Epithelial cell of prostate (primary cell): ENCODE measurements at regions not wholly inside any gene's neighbourhood (a gene's known extent, or its start where the extent isn't known, plus 50 kb on each side); places are given as distances from the start of the nearest gene placed in this dataset.

ENCODE experiments used
- DNase-seq: peaks from one replicate; pipeline ENCODE4 v3.0.0-alpha.2; 2011; ENCODE audit warnings: low read depth, low spot score
- H3K27ac ChIP-seq: fragments of 450-650 bp; 2 replicates; pipeline ENCODE4 v1.5.1; 2017; ENCODE audit warnings: mild to moderate bottlenecking

DNA sequence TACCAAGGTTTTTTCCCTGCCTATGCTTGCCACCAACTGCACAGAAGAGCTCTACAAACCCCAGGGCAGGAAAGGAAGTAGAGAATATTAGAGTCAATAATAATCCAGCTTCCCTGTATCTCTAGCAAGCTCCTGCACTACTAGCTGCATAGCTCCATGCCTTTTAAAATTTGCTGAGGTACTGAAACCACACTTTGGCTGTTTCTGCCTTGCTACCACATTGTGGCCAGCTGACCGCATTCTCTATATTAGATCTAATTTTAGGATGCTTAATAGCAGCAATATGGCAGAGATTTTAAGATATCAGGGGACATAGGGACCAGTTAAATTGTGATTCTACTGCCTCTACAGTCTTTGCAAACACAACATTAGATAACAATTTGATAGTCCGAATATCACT is 534.6 kb downstream of the MBD2 start:
- H3K27ac ChIP-seq: no peak overlapping the region
- no peak for DNase-seq

DNA sequence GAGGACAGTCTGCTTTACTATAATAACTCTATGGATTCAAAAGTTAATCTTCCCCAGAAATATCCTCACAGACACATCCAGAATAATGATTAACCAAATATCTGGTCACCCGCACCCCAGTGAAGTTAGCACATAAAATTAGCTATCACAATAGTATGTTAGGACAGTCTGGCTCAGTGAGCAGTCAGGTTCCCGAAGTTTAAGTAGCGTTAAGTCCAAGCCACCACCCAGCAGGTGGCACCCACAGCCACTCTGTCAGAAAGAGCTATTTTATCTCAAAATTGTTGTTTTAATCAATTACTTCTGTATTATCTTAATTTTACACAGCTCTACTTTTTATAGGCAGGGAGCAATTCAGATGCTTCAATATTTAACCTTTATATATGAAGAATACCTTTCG is 537.5 kb downstream of the MBD2 start:
- no peak overlapping the region for H3K27ac ChIP-seq
- no peak for DNase-seq

- no peak for DNase-seq
- no peak overlapping the region for H3K27ac ChIP-seq
Measured at GRCh38 chr18:53682796-53683195, 541.7 kb downstream of the MBD2 start.

DNA sequence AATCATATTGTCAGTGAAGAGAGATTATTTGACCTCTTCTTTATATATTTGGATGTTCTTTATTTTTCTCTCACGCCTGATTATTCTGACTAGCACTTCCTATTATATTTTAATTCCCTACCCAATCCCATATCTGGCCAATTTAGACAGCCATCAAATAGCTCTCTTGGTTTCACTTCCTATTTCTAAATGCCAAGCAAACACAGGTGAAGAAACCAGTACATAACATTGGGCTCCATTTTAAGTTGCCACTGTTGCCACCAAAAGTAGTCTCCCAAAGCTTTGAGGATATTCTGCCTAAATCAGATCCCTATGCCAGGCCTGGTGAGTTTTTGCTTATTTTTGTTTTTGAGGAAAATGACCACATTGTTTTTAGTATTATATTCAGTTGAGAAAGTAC is 547.0 kb downstream of the MBD2 start:
- DNase-seq: no peak
- no peak overlapping the region for H3K27ac ChIP-seq

GRCh38 chr18:53665701-53666100 is 558.8 kb downstream of the MBD2 start:
- DNase-seq: no peak
- no peak overlapping the region for H3K27ac ChIP-seq

GRCh38 chr18:53664575-53664974 is 559.9 kb downstream of the MBD2 start:
- H3K27ac ChIP-seq: no peak overlapping the region

DNA sequence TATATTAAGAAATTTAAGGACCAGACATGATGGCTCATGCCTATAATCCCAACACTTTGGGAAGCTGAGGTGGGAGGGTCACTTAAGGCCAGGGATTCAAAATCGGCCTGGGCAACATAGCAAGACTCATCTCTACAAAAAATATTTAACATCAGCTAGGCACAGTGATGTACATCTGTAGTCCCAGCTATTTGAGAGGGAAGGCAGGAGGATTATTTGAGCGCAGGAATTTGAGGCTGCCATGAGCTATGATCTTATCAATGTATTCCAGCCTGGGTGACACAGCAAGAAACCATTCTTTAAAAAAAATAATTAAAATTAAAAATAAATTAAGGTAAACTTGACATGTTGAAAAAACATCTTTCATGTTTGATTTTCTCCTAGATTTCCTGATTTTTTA is 564.2 kb downstream of the MBD2 start:
- DNase-seq: no peak
- H3K27ac ChIP-seq: no peak overlapping the region

More at GRCh38 chr18:53664575-53664974, 559.9 kb downstream of the MBD2 start:
- no peak for DNase-seq

DNA sequence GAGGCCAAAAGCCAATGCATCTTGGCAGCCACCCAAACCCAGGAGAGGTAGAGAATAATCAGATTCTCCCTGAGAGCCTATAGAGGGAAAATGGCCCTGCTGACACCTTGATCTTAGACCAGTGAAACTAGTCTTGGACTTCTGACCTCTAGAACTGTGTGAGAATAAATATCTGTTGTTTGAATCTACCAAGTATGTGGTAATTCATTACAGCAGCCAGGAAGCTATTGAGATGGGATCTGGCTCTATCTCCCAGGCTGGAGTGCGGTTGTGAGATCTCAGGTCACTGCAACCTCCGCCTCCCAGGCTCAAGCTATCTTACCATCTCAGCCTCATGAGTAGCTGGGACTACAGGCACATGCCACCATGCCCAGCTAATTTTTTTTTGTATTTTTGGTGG is 567.2 kb downstream of the MBD2 start:
- H3K27ac ChIP-seq: no peak overlapping the region
- no peak for DNase-seq

DNA sequence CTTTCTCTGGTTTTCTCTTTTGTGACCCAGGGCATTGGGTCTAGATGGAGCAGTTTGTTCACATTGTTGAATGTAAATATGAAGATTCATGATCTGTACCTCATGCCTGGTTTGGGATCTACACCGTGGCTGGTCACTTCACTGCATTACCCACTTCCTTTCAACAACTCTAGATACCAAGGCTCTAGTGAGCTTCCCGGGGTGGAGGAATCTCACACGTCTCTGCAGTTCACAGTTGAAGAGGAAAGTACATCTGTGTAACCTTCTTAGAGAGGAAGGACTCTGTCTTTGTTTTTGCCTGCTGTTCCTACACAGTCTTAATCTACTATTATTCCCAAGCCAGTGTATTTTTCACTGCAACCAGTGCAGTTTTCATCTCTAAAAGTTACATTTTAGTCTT is 574.8 kb downstream of the MBD2 start:
- no peak overlapping the region for H3K27ac ChIP-seq
- DNase-seq: no peak

GRCh38 chr18:53644799-53645471 is 579.5 kb downstream of the MBD2 start:
- DNase-seq: no peak
- no peak overlapping the region for H3K27ac ChIP-seq

GRCh38 chr18:53639687-53640086 is 584.8 kb downstream of the MBD2 start:
- DNase-seq: no peak
- H3K27ac ChIP-seq: no peak overlapping the region

DNA sequence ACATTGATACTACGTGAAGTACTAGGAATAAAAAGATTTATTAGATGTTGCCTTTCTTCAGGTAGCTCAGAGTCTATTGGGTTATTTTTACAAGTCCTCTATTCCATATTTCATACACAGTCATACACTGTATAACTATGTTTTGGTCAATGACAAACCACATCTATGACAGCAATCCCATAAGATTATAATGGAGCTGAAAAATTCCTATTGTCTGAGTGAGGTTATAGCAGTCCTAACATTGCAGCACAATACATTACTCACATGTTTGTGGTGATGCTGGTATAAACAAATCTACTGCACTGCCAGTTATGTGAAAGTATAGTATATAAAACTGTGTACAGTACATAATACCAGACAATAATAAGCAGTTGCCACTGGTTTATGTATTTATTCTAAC is 595.1 kb downstream of the MBD2 start:
- no peak overlapping the region for H3K27ac ChIP-seq
- no peak for DNase-seq

- DNase-seq: no peak
- no peak overlapping the region for H3K27ac ChIP-seq
Measured at GRCh38 chr18:53625997-53626599, 598.4 kb downstream of the MBD2 start.

DNA sequence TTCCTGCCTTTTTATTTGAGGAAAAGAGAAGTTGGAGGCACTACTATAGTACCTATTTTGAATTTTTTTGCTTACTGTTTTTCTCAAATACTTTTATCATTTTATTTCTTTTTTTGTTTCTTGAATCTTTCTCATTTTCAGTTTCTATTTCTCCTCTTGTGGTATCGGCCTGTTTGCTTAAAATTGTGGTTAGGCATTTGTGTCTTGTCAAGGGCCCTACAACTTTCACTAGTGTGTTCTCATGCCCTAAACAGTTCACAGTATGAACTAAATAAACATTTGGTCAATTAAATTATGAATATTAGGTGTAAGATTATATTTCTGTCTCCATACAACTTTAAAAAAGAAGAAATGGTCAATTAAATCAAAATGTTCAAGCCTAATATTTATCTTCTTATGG is 613.5 kb downstream of the MBD2 start:
- no peak for DNase-seq

GRCh38 chr18:53606792-53607191 is 617.7 kb downstream of the MBD2 start:
- no peak overlapping the region for H3K27ac ChIP-seq
- no peak for DNase-seq

More for the DNA sequence above, 613.5 kb downstream of the MBD2 start:
- H3K27ac ChIP-seq: no peak overlapping the region

- no peak overlapping the region for H3K27ac ChIP-seq
- no peak for DNase-seq
Measured at GRCh38 chr18:53605198-53605597, 619.3 kb downstream of the MBD2 start.

DNA sequence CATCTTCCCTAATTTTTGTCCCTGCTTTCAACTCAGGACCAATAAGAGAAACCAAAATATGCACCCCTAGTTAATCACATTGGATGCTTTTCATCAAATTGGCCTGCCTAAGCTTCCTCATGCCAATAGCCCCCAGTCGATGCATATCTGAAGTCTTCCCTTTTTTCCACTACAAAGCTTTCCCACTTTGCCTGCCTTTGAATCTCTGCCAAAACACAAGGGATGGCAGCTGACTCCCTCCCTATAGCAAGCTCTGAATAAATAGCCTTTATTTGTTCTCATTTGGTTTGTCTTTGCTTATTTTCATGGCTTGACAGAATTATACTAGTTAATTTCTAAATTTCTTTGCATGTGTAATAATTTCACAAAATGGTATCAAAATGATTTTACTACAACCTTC is 621.2 kb downstream of the MBD2 start:
- H3K27ac ChIP-seq: no peak overlapping the region
- DNase-seq: no peak

DNA sequence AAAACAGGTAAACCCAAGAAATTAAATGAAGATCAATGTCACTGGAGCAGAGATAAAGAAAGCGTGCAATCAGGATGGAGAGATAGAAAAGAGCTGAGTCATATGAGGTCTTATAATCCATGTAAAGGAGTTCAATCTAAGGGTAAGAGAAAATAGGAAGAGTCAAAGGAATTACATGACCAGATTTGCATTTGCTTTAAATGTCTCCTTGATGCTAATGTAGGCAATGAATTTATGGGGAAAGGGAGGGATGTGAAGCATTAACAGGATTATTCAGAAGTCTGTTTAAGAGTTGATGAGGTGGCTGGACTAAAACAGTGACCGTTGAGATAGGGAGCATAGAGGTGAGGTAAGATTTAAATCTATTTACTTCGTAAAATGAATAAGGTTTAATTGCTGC is 623.1 kb downstream of the MBD2 start:
- no peak for DNase-seq
- H3K27ac ChIP-seq: no peak overlapping the region

- H3K27ac ChIP-seq: no peak overlapping the region
- no peak for DNase-seq
Measured at GRCh38 chr18:53586923-53587322, 637.5 kb downstream of the MBD2 start.
